GM12878 (cell line): ENCODE measurements at regions not wholly inside any gene's neighbourhood (a gene's known extent, or its start where the extent isn't known, plus 50 kb on each side); places are given as distances from the start of the nearest gene placed in this dataset.

Experiments used
- ATAC-seq: fragments of 200-7000 bp; cut with Tn5 transposase; 3 replicates; pipeline ENCODE4 v1.9.1; 2020; ENCODE audit warnings: mild to moderate bottlenecking, moderate library complexity
- BruUV-seq: library from RNA; stranded (reverse); fragments of 400-500 nt; replicated peaks from 2 replicates; lab custom pipeline; 2021; lab: Mats Ljungman, UMichigan
- CTCF ChIA-PET: fragments of 300-600 bp; sonication (Branson Sonifier 250); formaldehyde crosslinking; extraction: SDS; loops from one replicate; lab custom pipeline; 2021; ENCODE audit warnings: inconsistent platforms; lab: Yijun Ruan, JAX
- POLR2A ChIA-PET: fragments of 350-600 bp; formaldehyde crosslinking; extraction: SDS; loops from one replicate; lab custom pipeline; 2021; ENCODE audit warnings: inconsistent platforms; lab: Charles Lee
- RAD21 ChIA-PET: fragments of 300-600 bp; sonication (Branson Sonifier 250); formaldehyde crosslinking; loops from one replicate; lab custom pipeline; 2023; ENCODE audit warnings: antibody characterized with exemption; ENCODE audit not compliant: unreplicated experiment; lab: Charles Lee
- SMC1A ChIA-PET: fragments of 300-600 bp; sonication (Branson Sonifier 250); formaldehyde crosslinking; loops from one replicate; lab custom pipeline; 2023; ENCODE audit not compliant: unreplicated experiment, uncharacterized antibody; lab: Charles Lee
- DNase-seq: peaks from one replicate; pipeline ENCODE4 v3.0.0-alpha.2; 2011; ENCODE audit warnings: low read depth, low spot score
- FAIRE-seq: peaks from 3 replicates; lab custom pipeline; 2011; peaks lifted over from hg19 to GRCh38; lab: Jason Lieb, UNC
- H2AFZ ChIP-seq: 2 replicates; pipeline ENCODE4 v1.6.0; 2011; ENCODE audit warnings: low read depth, low read length, control low read depth; ENCODE audit not compliant: control insufficient read depth
- H3K27ac ChIP-seq: 2 replicates; pipeline ENCODE4 v1.5.1; 2011; ENCODE audit warnings: control low read depth; ENCODE audit not compliant: control insufficient read depth, insufficient read depth
- H3K27me3 ChIP-seq, 2 experiments: replicated peaks in 1 of 2; 2 replicates each; pipeline versions ENCODE4 v1.6.0 to v1.6.1; 2011; ENCODE audit warnings: low read length in 1 of 2; ENCODE audit not compliant: control insufficient read depth in 2 of 2, insufficient read depth in 2 of 2
- H3K36me3 ChIP-seq, 2 experiments: 2 replicates each; pipeline ENCODE4 v1.5.1; 2011; ENCODE audit warnings: low read length in 1 of 2; ENCODE audit not compliant: control insufficient read depth in 2 of 2, insufficient read depth in 2 of 2
- H3K4me1 ChIP-seq: 2 replicates; pipeline ENCODE4 v1.6.1; 2011; ENCODE audit warnings: mild to moderate bottlenecking, low read length, moderate library complexity, mixed read lengths; ENCODE audit not compliant: control insufficient read depth, insufficient read depth
- H3K4me2 ChIP-seq: 2 replicates; pipeline ENCODE4 v1.6.0; 2011; ENCODE audit warnings: control low read depth; ENCODE audit not compliant: control insufficient read depth, insufficient read depth
- H3K4me3 ChIP-seq: fragments of 200-600 bp; sonication (generic); 2 replicates; pipeline ENCODE4 v1.5.1; 2016
- H3K79me2 ChIP-seq: 2 replicates; pipeline ENCODE4 v1.6.0; 2011; ENCODE audit warnings: low read length; ENCODE audit not compliant: control insufficient read depth, insufficient read depth
- H3K9ac ChIP-seq: 2 replicates; pipeline ENCODE4 v1.8.0; 2011; ENCODE audit warnings: low read length, control low read depth, mixed read lengths; ENCODE audit not compliant: control insufficient read depth, insufficient read depth
- H3K9me3 ChIP-seq: replicated peaks from 3 replicates; pipeline ENCODE4 v1.5.1; 2011; ENCODE audit warnings: mild to moderate bottlenecking, low read length; ENCODE audit not compliant: control insufficient read depth, insufficient read depth
- H4K20me1 ChIP-seq: 2 replicates; pipeline ENCODE4 v1.6.0; 2011; ENCODE audit not compliant: control insufficient read depth, insufficient read depth
- GATAD2B ChIP-seq: fragments of 450-650 bp; conservative IDR thresholded peaks from 2 replicates; pipeline ENCODE4 v1.6.1; 2017; ENCODE audit warnings: low read depth, mild to moderate bottlenecking, moderate library complexity
- IKZF1 ChIP-seq: fragments of 450-650 bp; conservative IDR thresholded peaks from 2 replicates; pipeline ENCODE4 v1.6.1; 2017; ENCODE audit warnings: antibody characterized with exemption, mild to moderate bottlenecking
- MEF2B ChIP-seq: fragments of 450-650 bp; IDR thresholded peaks from 2 replicates; pipeline ENCODE4 v1.6.1; 2018; ENCODE audit warnings: mild to moderate bottlenecking, moderate library complexity; ENCODE audit not compliant: partially characterized antibody, poor library complexity, severe bottlenecking
- MTA2 ChIP-seq: fragments of 450-650 bp; IDR thresholded peaks from 2 replicates; pipeline ENCODE4 v1.6.1; 2016; ENCODE audit warnings: low read depth, mild to moderate bottlenecking, moderate library complexity
- POLR2AphosphoS2 ChIP-seq: IDR thresholded peaks from 2 replicates; pipeline ENCODE4 v1.6.1; 2011; ENCODE audit warnings: low read depth, mild to moderate bottlenecking, low read length, improper control_type of control experiment, moderate library complexity
- RAD21 ChIP-seq: IDR thresholded peaks from 2 replicates; pipeline ENCODE4 v1.6.1; 2011; ENCODE audit warnings: mild to moderate bottlenecking, low read depth, low read length, moderate library complexity; ENCODE audit not compliant: insufficient read depth
- RCOR1 ChIP-seq: conservative IDR thresholded peaks from 2 replicates; pipeline ENCODE4 v1.6.1; 2012; ENCODE audit warnings: low read depth, low read length, improper control_type of control experiment
- SMC3 ChIP-seq: IDR thresholded peaks from 2 replicates; pipeline ENCODE4 v1.6.1; 2011; ENCODE audit warnings: low read length, improper control_type of control experiment, borderline replicate concordance
- TARDBP ChIP-seq: IDR thresholded peaks from 2 replicates; pipeline ENCODE4 v1.6.1; 2016; ENCODE audit warnings: borderline replicate concordance
- WGBS: methylation state at CpG from one replicate; pipeline ENCODE4 v1.1.6; 2016; ENCODE audit warnings: low lambda C conversion rate; ENCODE audit not compliant: insufficient replicate concordance, insufficient coverage; ENCODE audit errors: missing lambda C conversion rate; 5-methylcytosine and 5-hydroxymethylcytosine counted together
- in situ Hi-C: fragments of 300-500 bp; cut with MboI; formaldehyde crosslinking; loops from 9 replicates; pipeline ENCODE4 v1.14.3; 2018; ENCODE audit warnings: mixed read lengths
- intact Hi-C: fragments of 100-400 bp; cut with micrococcal nuclease; formaldehyde crosslinking; loops from one replicate; pipeline ENCODE4 v1.14.2; 2022; ENCODE audit not compliant: unreplicated experiment

GRCh38 chr22:22952531-22953280 lies 65.1 kb downstream of the IGLL5 start (continued):
- no peak for TF ChIP-seq RCOR1

GRCh38 chr22:22953791-22954190 lies 66.2 kb downstream of the IGLL5 start:
- in situ Hi-C loops (loop anchor here (5.0 to 10.0 kb wide), 4 partner anchors 151 to 926 kb away; no protein-coding TSS in a partner anchor), intact Hi-C loops (loop anchor here (1.0 to 10.0 kb wide), 3 partner anchors 143 to 889 kb away; no protein-coding TSS in a partner anchor)
- FAIRE-seq (no peak), ATAC-seq (peak; percentile 41), DNase-seq (no peak)
- 30% methylated on average over 5 of the region's 5 CpGs for WGBS
- no peaks in the 10 kb centered on the region for H3K9me3 ChIP-seq
- ChIA-PET RAD21 (interaction anchor here (0.8 to 9.0 kb wide), 38 partner anchors 11 to 982 kb away, joined by 3 to 281 read pairs (median 16); no protein-coding TSS in a partner anchor), CTCF (interaction anchor here (0.6 to 10.0 kb wide), 37 partner anchors 15 to 982 kb away, joined by 3 to 539 read pairs (median 25); partner anchors contain the start of gene RSPH14), SMC1A (interaction anchor here (0.7 to 8.9 kb wide), 35 partner anchors 11 to 1015 kb away, joined by 3 to 277 read pairs (median 14); no protein-coding TSS in a partner anchor), POLR2A (interaction anchor here (0.6 to 2.6 kb wide), 14 partner anchors 9 to 1135 kb away, joined by 3 to 21 read pairs (median 4); no protein-coding TSS in a partner anchor)
- no peak overlapping the region; the same call in 1 of the 2 replicates for H3K27ac ChIP-seq
- no peaks in the 10 kb centered on the region for H3K27me3 ChIP-seq
- no TSS peak for BruUV-seq
- H4K20me1 ChIP-seq = no peaks in the 10 kb centered on the region
- H3K9ac ChIP-seq = no peak overlapping the region
- H3K79me2 ChIP-seq = no peaks in the 10 kb centered on the region
- TF ChIP-seq SMC3 (peak; percentile 7; the same call in 1 of the 2 replicates), MTA2 (0 out of 2 replicates have a peak, but pooled peaks have one; percentile 35), POLR2AphosphoS2 (no peak), GATAD2B (0 out of 2 replicates have a peak, but pooled peaks have one; percentile 25), TARDBP (no peak), IKZF1 (0 out of 2 replicates have a peak, but pooled peaks have one; percentile 11), RAD21 (0 out of 2 replicates have a peak, but pooled peaks have one; percentile 18), MEF2B (peak; percentile 39)
- no peaks in the 10 kb centered on the region for H3K36me3 ChIP-seq
- peak overlapping the region; percentile 72; the same call in 1 of the 2 replicates for H3K4me2 ChIP-seq
- H3K4me1 ChIP-seq = peaks cover 18% of the 10 kb centered on the region
- no peak overlapping the region for H3K4me3 ChIP-seq
- H2AFZ ChIP-seq = peak overlapping the region; percentile 13; the same call in 1 of the 2 replicates
